HT-29 (cell line): ENCODE measurements at regions not wholly inside any gene's neighbourhood (a gene's known extent, or its start where the extent isn't known, plus 50 kb on each side); places are given as distances from the start of the nearest gene placed in this dataset.
"Not testable (repeated sequence)": the region's sequence is repeated elsewhere in the genome, so short reads cannot be mapped to it uniquely, and the experiment has no call there.

Experiments used
- DNase-seq: peaks from one replicate; pipeline ENCODE4 v3.0.0-alpha.2; 2015; ENCODE audit warnings: low spot score

- no peak for DNase-seq
These were observed 165.6 kb upstream of the PRICKLE2 start for GRCh38 chr3:64390893-64391292.

GRCh38 chr3:64388886-64389285 is 163.6 kb upstream of the PRICKLE2 start:
- no peak for DNase-seq

DNA sequence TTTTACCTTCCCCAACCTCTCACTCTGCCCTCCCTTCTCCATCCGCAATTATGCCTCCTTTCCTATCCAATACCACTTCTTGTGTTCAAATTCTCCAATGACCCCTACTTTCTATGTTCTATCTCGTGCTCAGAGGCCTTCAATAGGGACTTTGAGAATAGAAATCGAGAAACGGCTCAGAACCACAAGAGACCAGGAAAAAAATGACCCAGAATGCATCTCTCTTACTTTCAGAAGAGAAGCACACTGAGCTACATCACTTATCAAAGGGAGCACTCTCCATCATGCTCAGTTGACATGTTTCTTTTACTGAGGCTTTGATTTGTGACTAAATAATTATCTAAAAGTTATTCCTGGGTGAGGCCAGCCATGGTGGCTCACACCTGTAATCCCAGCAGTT is 162.4 kb upstream of the PRICKLE2 start:
- DNase-seq = no peak

- DNase-seq = no peak
These were observed 160.0 kb upstream of the PRICKLE2 start for GRCh38 chr3:64385277-64385676.

DNA sequence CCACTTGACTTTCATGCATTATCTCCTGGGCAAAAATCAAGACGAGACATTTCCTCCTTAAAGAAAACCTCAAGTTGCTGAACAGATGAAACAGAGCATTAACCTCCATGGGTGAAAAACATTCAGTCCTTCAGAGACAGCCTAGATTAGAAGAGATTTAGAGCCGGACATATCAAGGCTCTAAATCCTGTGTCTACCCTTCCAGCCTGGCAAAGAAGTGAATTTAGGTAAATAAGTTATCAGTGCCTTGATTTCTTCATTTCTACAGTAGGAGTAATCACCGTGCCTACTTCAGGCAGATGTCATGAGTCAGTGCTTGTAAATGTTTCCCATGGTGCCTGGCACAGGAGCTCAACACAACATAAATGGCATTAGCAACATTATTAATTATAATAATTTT is 159.3 kb upstream of the PRICKLE2 start:
- no peak for DNase-seq

DNA sequence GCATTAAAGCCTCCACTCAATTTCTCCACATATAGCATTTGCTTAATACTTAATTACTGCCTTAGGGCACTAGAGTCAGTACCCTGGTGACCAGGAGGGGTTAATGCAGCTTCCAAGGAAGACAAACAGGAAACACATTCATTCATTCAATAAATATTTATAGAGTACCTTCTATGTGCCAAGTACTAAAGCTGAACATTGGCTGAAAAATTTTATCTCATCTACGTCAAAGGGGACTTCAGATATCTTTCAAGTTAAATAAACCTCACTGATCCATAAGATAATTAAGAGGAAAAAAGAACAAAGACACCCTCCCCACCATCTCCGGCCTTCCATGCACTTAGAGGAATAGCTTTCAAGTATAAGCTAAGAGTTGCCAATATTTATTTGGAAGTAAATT is 156.9 kb upstream of the PRICKLE2 start:
- DNase-seq = no peak

GRCh38 chr3:64381367-64381766 is 156.1 kb upstream of the PRICKLE2 start:
- no peak for DNase-seq

GRCh38 chr3:64380546-64380945 is 155.3 kb upstream of the PRICKLE2 start:
- no peak for DNase-seq

- DNase-seq = no peak
These were observed 154.0 kb upstream of the PRICKLE2 start for GRCh38 chr3:64379221-64379620.

GRCh38 chr3:64377942-64378341 is 152.7 kb upstream of the PRICKLE2 start:
- no peak for DNase-seq

- DNase-seq = no peak
These were observed 150.5 kb upstream of the PRICKLE2 start for GRCh38 chr3:64375737-64376136.

DNA sequence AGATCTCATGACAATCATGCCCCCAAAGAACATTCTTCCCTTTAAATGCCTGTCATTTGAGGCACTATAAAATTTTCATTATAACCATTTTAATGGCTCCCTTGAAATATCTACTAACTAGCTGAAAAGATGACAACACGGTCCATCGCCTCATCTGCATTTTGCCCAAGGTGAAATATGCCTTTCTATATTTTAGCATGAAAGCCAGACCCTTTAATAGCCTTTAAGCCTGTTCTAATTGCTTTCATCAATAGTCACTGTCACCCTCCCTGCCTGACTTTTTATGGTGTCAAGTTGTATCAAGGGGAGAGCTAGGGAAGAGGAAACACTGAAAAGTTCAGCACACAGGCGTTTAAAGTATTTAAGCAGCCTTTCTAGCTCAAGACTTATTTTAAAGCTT is 144.1 kb upstream of the PRICKLE2 start:
- no peak for DNase-seq

DNA sequence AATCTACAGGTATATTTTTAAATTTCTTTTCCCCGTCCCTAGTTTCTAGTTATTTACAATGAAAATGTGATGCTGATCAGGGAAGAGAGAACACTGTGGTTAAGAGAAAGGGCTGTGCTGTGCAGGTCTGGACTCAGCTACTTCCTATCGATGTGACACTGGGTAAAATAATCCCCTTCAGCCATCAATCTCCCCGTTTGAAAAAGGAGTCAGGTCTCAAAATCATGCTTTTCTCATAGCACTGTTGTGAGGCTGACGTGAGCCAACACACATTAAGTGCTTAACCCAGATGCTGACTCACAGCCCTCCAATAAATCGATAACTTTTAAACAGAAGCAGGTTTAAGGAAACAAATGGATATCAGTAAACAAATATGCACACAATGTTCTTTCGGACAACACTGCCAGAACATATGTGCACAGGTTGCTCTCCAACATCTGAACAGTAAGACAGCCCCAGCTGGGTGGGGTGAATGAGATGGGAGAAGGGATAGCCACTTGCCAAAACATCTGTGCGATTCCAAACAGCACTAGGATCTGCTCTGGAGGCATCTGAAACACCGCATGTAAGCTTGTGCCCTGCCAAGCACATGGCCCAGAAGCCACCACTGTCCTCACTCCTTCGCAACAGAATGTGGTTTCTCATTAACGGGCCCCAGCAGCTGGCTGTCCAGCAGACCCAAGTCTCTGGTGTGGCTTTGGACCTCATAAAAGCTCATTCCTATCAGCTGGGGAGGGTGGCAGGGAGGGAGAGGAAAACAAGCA is 143.2 kb upstream of the PRICKLE2 start:
- DNase-seq = no peak

DNA sequence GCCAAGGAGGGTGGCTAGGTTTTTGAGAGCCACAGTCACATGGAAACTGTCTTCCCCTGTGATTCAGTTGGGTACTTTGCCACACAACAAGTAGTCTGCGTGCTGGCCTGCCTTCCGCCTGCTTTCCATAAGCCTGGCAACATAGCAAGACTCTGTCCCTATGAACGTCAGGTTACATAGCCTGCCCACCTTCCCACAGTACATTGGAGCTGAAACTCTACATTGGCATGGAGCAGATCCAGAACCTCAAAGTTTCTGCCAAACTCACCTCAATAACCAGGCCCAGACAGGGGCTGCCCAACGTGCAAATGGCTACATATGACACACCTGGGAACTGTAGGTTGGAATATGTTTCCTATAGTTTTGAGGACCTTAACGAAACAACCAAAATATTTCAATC is 140.6 kb upstream of the PRICKLE2 start:
- no peak for DNase-seq

- DNase-seq = no peak
These were observed 138.6 kb upstream of the PRICKLE2 start for GRCh38 chr3:64363842-64364241.

- DNase-seq = no peak
These were observed 136.9 kb upstream of the PRICKLE2 start for GRCh38 chr3:64361962-64362735.

DNA sequence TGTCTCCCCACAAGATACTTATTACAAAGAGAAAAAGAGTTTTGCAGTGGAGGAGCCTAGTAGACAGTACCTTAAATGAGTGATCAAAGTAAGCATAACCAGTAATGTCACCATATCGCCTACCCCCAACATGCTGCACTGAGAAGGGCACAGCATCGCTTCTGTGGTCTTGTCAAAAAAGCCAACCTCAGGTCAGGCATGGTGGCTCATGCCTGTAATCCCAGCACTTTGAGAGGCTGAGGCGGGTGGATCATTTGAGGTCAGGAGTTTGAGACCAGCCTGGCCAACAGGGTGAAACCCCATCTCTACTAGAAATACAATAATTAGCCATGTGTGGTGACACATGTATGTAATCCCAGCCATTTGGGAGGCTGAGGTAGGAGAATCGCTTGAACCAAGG is 135.8 kb upstream of the PRICKLE2 start:
- DNase-seq = not testable (repeated sequence)

DNA sequence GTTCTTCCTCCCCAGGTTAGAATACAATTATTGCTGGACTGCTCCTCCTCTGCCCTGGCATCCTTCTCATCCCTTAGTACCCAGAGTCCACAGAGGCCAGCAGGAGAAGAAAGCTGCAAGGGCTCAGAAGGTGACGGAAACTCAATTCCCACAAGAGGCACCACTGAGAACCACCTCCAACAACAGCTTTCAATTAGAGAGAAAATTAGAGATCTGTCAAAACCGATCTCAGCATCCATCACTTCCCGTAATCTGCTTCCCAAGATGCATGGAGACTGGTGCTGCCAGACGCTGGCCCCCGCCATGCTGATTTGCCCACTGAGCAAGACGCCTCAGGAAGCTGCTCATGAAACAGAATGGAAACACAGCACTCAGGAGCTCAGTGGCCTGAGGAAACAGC is 135.0 kb upstream of the PRICKLE2 start:
- DNase-seq = no peak

- DNase-seq = no peak
These were observed 134.5 kb upstream of the PRICKLE2 start for GRCh38 chr3:64359735-64360134.

- no peak for DNase-seq
These were observed 133.6 kb upstream of the PRICKLE2 start for GRCh38 chr3:64358853-64359252.

- DNase-seq = no peak
These were observed 132.9 kb upstream of the PRICKLE2 start for GRCh38 chr3:64358176-64358575.

- no peak for DNase-seq
These were observed 132.2 kb upstream of the PRICKLE2 start for GRCh38 chr3:64357481-64357880.

DNA sequence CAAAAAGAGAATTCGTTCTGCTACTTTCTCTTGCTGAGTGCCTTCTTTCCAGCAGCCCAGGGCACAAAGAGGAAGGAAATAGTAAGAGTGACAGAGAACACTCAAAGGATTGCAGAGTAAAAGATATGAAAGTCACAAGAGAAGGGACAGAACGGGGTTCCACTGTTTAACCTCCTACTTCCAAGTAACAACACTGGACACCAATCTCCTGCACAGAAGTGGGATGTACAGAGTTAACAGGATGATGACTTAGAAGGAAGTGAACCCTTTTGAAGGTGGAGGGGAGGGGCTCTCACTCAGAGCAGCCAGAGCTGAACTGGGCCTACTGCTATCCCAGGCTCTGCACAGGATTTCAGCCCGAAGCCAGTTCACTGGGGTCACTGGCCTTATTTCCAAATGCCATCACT is 130.1 kb upstream of the PRICKLE2 start:
- DNase-seq = no peak
